NCI-H446 treated with DMSO at 0.1 percent for 48 hours (cell line): ENCODE measurements at regions not wholly inside any gene's neighbourhood (a gene's known extent, or its start where the extent isn't known, plus 50 kb on each side); places are given as distances from the start of the nearest gene placed in this dataset.
"Not testable (repeated sequence)": the region's sequence is repeated elsewhere in the genome, so short reads cannot be mapped to it uniquely, and the experiment has no call there.

Experiments used
- DNase-seq: peaks from one replicate; lab custom pipeline; 2025; lab: John Stamatoyannopoulos, UW

- no peak for DNase-seq
These were observed 249.1 kb upstream of the INTU start for GRCh38 chr4:127383666-127384065.

DNA sequence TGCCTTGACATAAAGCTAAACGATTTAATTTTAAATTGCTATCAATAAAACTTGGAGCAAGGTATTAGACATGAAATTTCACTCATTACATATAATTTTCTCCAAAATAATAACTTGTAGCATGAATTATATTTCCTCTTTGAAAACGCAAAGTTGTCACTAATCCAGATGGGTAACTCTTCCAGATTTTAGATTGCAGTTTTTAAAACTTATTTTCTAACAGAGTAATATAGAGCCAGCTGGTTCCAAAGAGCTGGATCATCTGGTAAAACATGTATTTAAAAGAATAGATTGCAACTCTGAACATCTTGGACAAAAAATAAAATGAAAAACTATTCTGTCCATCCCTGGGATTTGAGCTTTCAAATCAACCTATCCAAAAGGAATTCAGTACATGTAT, 238.2 kb upstream of the INTU start:
- DNase-seq = no peak

- no peak for DNase-seq
These were observed 232.5 kb upstream of the INTU start for GRCh38 chr4:127400276-127400675.

DNA sequence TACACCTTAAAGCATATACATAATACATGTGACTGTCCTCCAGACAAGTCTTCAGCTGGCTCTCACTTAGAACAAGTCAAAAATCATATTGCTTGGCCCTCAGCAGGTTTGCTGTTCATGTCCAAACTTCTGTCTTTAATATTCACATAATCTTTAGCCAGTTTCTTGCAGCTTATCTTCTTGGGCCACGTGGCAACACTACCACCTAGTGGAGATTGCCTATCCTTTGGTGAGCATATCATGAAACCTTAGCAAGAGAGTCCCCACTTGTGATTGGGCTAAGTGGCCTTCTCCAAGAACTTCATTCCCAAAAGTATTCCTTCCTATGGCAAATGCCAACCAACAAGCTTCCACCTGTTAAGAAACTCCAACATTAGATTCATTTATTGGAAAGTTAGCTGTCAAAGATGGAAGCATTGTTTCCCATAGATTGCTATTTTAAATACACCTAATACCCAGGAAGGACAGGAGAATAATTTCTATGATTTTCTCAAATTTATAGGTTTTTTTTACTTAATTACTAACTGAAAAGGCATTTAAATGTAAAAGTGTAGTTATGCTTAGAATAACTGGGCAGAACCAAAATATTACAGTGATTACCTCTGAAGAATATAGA, 231.9 kb upstream of the INTU start:
- peak; percentile 49 for DNase-seq

DNA sequence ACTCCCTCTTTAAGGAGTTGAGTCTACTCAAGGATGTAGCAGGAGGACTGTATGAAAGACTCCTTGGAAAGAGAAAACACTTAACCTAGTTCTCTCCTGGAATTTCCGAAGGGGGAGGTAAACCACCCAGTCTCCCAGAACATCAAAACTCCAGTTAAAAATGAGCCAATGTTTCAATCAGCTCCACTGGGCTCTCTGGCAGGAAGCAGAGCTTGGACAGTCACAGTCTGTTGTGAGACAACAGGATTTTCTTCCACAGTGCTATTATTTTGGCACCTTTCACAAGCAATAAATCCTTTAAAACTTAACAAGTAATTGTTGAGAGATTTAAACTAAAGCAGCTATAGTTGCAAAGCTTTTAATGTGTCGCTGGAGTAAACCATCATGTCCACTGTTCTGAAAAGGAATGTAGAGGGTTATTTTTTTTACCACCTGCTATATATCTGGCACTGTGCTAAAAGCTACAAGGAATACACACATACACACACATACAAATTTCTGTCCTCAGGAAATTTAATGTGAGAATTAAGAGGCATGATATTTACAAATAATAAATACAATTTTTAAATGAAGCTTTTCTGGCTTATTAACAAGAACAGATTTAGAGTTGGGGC, 229.2 kb upstream of the INTU start:
- peak; percentile 57 for DNase-seq

- DNase-seq = no peak
These were observed 226.6 kb upstream of the INTU start for GRCh38 chr4:127406187-127406586.

DNA sequence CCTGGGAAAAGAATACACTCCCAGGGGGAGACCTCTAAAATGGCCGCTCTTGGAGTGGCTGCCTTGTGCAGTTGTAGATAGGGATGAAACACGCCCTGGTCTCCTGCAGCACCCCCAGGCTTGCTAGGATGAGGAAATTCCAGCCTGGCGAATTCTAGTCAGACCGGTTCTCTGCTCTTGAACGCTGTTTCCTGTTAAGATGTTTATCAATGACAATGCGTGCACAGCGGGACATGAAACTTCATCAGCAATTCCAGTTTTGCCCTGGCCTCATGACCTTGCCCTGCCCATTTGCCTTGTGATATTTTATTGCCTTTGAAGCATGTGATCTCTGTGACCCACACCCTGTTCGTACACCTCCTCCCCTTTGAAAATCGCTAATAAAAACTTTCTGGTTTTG, 225.2 kb upstream of the INTU start:
- DNase-seq = not testable (repeated sequence)

GRCh38 chr4:127410201-127410600, 222.6 kb upstream of the INTU start:
- DNase-seq = peak; percentile 76

DNA sequence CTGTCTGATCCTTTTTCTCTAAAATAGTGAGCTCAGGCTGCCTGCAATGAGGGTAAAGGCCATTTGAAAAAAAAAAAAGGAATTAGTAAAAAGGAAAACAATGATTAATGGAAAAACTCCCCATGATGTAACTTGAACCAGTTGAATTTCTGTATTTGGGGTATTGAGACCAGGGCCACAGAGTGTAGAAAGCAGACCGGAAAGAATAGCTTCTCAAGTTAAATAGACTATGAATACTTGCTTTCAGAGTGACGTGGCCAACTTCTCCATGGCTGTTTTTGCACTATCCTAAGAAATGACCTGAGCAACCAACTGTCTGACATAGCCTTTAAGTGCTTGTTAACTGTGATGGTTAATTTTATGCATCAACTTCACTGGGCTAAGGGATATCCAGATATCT, 222.1 kb upstream of the INTU start:
- no peak for DNase-seq

GRCh38 chr4:127414951-127415606, 217.7 kb upstream of the INTU start:
- no peak for DNase-seq

GRCh38 chr4:127416115-127416514, 216.6 kb upstream of the INTU start:
- DNase-seq = peak; percentile 98

DNA sequence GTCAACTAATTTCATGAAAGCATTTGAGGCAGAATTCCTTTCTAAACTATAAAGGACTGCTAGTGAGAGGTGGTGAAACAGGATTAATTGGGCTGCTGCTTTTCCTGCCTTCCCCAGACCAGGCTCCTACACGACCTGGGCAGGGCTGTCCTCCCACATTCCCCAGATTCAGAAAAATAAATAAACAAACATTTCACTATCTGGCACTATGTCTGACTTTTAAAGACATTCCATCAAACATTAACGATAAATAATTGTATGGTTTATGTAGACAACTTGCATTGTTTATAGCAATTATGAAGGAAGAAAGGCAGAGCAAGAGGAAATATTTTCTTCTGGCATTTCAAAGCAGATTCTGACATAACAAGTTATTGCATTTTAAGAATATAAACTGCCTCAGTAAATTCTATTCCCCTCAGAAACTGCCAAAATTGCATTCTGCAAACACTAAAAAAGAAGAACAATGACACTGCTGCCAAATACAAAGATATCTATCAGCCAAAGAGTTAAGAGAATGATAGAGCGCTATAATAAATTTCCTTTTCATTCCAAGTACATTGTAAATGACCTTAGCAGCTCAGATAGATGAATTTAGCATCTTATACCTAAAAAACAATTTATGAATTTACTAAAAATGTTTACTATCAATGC, 214.7 kb upstream of the INTU start:
- no peak for DNase-seq

DNA sequence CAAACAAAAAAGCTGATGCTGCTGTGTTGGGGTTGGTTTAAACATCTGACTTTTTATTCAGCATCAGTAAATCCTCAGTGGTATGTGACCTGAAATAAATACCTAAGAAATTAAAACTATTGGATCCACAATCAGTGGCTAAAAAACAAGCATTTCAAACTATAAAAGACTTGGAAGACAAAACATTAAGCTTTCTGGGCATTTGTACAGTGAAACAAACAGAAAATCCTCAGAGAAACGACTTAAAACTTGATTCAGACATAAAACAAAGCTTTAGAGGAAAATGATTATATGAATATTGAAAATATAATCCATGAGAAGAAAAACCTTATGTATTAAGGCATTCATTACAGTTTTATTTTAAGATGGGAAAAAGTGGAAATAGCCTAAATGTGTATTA, 213.3 kb upstream of the INTU start:
- DNase-seq = no peak

GRCh38 chr4:127421437-127421836, 211.3 kb upstream of the INTU start:
- DNase-seq = no peak

DNA sequence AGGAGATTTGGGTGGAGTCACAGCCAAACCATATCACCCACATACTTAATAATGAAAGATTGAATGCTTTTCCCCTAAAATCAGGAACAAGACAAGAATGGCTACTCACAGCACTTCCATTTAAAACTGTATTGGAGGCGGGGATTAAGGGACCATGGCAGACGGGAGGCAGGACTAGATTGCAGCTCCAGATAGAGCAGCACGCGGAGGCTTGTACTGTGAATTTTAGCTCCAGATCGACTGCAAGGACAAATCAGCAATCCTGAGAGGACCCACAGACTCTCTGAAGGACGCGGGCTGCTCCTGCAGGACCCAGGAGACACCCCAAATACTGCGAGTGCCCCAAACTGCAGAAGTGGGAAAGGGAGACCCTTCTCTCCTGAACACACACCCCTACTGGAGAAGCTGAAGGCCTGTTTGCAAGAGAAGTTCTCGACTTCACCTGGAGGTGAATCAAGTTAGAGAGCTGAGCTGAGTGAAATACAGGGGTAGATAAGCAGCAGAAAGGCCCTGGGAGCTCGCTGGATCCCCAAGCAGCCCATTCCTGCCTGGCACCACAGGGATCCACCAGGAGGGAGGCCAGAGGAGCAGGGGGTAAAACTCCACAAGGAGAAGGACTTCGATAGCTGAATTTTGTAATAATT, 207.4 kb upstream of the INTU start:
- DNase-seq = no peak

DNA sequence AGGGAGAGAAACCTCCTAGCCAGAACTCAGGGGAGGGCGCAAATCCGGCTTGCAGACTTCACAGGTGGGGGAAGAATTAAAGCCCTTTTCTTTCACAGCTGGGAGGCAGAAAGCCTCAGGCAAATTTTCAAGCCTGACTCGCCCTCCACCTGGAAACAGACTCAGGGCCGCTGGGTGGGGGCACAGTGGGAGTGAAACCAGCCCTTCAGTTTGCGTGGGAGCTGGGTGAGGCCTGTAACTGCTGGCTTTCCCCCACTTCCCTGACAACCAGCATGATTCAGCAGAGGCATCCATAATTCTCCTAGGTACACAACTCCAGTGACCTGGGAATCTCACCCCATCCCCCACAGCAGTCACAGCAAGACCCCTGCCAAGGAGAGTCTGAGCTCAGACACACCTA, 206.9 kb upstream of the INTU start:
- DNase-seq = no peak

DNA sequence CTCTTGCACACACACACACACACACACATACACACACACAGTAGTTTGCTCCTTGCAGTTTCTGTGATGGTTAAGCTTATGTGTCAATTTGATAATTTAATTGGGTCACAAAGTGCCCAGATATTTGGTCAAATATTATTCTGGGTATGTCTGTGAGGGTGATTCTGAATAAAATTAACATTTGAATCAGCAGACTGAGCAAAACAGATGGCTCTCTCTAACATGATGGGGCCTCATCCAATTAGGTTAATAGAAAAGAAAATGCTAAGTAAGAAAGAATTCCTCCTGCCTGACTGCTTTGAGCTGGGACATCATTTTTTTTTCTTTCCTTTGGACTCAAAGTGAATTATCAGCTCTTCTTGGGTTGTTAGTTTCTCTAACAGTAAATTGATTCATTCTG, 191.2 kb upstream of the INTU start:
- peak; percentile 10 for DNase-seq

DNA sequence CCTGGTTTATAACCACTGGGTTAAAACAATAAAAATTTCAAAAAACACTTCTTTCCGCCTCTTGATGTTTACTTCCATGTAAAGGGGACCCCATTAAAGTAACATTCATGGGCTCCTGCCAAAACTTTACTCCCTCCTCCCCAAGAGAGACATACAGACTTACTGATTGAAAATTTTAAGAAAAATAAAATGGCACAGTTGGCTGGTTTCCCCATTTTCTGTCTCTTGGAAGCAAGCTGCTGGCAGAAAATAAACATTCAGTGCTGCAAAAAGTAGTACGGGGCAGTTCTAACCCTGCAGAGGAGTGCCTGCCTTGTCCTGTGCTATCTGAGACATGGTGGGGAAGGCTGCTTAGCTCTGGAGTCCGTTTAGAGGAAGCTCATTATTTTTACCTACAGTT, 187.3 kb upstream of the INTU start:
- DNase-seq = no peak

DNA sequence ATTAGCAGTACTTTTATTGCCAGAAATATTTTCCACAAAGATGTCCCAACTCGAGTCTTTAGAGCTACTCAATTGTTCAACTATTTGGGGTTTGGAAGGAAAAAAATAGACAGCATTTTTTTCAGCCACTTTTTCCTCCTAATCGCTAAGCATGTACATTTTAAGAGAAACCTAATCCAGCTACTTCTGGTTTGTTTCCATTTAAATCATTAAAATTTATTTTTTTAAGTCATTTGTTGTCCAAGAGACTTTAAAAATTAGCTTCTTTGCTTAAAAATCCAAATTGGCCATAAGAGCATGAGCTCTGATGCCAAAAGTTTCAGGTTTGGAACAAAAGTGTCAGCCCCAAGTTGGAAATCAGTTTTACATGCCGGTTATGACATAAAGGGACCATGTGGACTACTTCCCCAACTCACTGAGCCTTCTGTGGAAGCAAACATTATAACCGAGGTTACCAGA, 186.3 kb upstream of the INTU start:
- no peak for DNase-seq

GRCh38 chr4:127448986-127449385, 183.8 kb upstream of the INTU start:
- peak; percentile 19 for DNase-seq

GRCh38 chr4:127449449-127449848, 183.3 kb upstream of the INTU start:
- DNase-seq = peak; percentile 83

- DNase-seq = peak; percentile 47
These were observed 182.5 kb upstream of the INTU start for GRCh38 chr4:127450276-127450675.

DNA sequence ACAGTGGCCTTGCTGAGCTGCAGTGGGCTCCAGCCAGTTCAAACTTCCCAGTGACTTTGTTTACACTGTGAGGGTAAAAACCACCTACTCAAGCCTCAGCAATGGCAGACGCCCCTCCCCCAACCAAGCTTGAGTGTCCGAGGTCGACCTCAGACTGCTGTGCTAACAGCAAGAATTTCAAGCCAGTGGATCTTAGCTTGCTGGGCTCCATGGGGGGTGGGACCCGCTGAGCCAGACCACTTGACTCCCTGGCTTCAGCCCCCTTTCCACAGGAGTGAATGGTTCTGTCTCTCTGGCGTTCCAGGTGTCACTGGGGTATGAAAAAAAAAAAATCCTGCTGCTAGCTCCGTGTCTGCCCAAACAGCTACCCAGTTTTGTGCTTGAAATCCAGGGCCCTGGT, 168.9 kb upstream of the INTU start:
- DNase-seq = no peak
